ENCODE measurements at regions not wholly inside any gene's neighbourhood (a gene's known extent, or its start where the extent isn't known, plus 50 kb on each side); places are given as distances from the start of the nearest gene placed in this dataset.

- Mint-ChIP-seq H3K9me3 (ENCODE audit: insufficient read depth) (peaks cover 3% of the 10 kb centered on the region), H3K27me3 (no peaks in the 10 kb centered on the region), H3K4me1 (no peaks in the 10 kb centered on the region), H3K27ac (no peak overlapping the region), H3K4me3 (no peak overlapping the region)
- intact Hi-C loops (cut with micrococcal nuclease), result no loop called here
- ATAC-seq (ENCODE audit: low read depth) (no peak), DNase-seq (no peak)
- no peaks in the 10 kb centered on the region for H3K79me2 ChIP-seq (ENCODE audit: control insufficient read depth, insufficient read depth, low read length)
- no peaks in the 10 kb centered on the region for H3K4me1 ChIP-seq (ENCODE audit: control insufficient read depth in 2 of 2, insufficient read depth in 2 of 2, low read length in 2 of 2)
- 100% methylated on average over 2 of the region's 5 CpGs for WGBS (ENCODE audit: insufficient coverage)
- no peaks in the 10 kb centered on the region for H3K36me3 ChIP-seq (replicated peaks in 1 of 2; ENCODE audit: control extremely low read depth in 1 of 2, control insufficient read depth in 1 of 2, extremely low read depth in 1 of 2, insufficient read depth in 2 of 2, low read length in 1 of 2)
- ChIA-PET POLR2A (no interaction called here), CTCF (no interaction called here)
- H2AFZ ChIP-seq (ENCODE audit: insufficient read depth, low read depth, low read length, poor library complexity, severe bottlenecking), result no peak overlapping the region
- H3K9ac ChIP-seq (ENCODE audit: low read length), result no peak overlapping the region
- no peaks in the 10 kb centered on the region for H4K20me1 ChIP-seq (ENCODE audit: control insufficient read depth, insufficient read depth, low read length, poor library complexity, severe bottlenecking)
- H3K4me2 ChIP-seq (replicated peaks; ENCODE audit: low read depth, low read length, poor library complexity, severe bottlenecking), result no peak overlapping the region
- TF ChIP-seq, protein P1, sequence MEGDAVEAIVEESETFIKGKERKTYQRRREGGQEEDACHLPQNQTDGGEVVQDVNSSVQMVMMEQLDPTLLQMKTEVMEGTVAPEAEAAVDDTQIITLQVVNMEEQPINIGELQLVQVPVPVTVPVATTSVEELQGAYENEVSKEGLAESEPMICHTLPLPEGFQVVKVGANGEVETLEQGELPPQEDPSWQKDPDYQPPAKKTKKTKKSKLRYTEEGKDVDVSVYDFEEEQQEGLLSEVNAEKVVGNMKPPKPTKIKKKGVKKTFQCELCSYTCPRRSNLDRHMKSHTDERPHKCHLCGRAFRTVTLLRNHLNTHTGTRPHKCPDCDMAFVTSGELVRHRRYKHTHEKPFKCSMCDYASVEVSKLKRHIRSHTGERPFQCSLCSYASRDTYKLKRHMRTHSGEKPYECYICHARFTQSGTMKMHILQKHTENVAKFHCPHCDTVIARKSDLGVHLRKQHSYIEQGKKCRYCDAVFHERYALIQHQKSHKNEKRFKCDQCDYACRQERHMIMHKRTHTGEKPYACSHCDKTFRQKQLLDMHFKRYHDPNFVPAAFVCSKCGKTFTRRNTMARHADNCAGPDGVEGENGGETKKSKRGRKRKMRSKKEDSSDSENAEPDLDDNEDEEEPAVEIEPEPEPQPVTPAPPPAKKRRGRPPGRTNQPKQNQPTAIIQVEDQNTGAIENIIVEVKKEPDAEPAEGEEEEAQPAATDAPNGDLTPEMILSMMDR (IDR thresholded peaks at IDR 0.05), result no peak
- TF ChIP-seq EZH2 (IDR thresholded peaks at IDR 0.05; ENCODE audit: borderline replicate concordance, insufficient read depth, low read depth, low read length, poor library complexity, severe bottlenecking), result no peak
- no peaks in the 10 kb centered on the region for H3K27me3 ChIP-seq (replicated peaks in 1 of 4; ENCODE audit: control extremely low read depth in 1 of 4, control insufficient read depth in 3 of 4, insufficient read depth in 4 of 4, low read length in 3 of 4)
- H3K9me3 ChIP-seq (ENCODE audit: control extremely low read depth in 1 of 3, control insufficient read depth in 2 of 3, insufficient read depth in 1 of 3, low read length in 2 of 3), result peaks cover 0 to 8% (median 2%) of the 10 kb centered on the region in 3 donors
- H3K27ac ChIP-seq (ENCODE audit: low read length in 2 of 2), result no peak overlapping the region
- no peak overlapping the region for H3K4me3 ChIP-seq (ENCODE audit: control extremely low read depth in 1 of 5, extremely low read depth in 1 of 5, insufficient read depth in 1 of 5, low read depth in 2 of 5, low read length in 4 of 5)
Observed at GRCh38 chr6:131510094-131510493, 62.9 kb upstream of the ARG1 start.

- H3K27me3 Mint-ChIP-seq, result no peaks in the 10 kb centered on the region
- no peak for DNase-seq
Observed at GRCh38 chr6:131510591-131510990, 62.4 kb upstream of the ARG1 start.

More at GRCh38 chr6:131510591-131510990, 62.4 kb upstream of the ARG1 start:
- no peaks in the 10 kb centered on the region for H3K4me1 Mint-ChIP-seq
- H3K4me1 ChIP-seq (ENCODE audit: control insufficient read depth in 2 of 2, insufficient read depth in 2 of 2, low read length in 2 of 2), result no peaks in the 10 kb centered on the region
- H3K4me3 ChIP-seq (ENCODE audit: control extremely low read depth in 1 of 5, extremely low read depth in 1 of 5, insufficient read depth in 1 of 5, low read depth in 2 of 5, low read length in 4 of 5), result no peak overlapping the region
- H3K27me3 ChIP-seq (replicated peaks in 1 of 4; ENCODE audit: control extremely low read depth in 1 of 4, control insufficient read depth in 3 of 4, insufficient read depth in 4 of 4, low read length in 3 of 4), result no peaks in the 10 kb centered on the region
- intact Hi-C loops (cut with micrococcal nuclease), result no loop called here
- no peak overlapping the region for H3K9ac ChIP-seq (ENCODE audit: low read length)
- TF ChIP-seq EZH2 (IDR thresholded peaks at IDR 0.05; ENCODE audit: borderline replicate concordance, insufficient read depth, low read depth, low read length, poor library complexity, severe bottlenecking), result no peak
- TF ChIP-seq, protein P1 (IDR thresholded peaks at IDR 0.05), result no peak
- peaks cover 0 to 8% (median 3%) of the 10 kb centered on the region in 3 donors for H3K9me3 ChIP-seq (ENCODE audit: control extremely low read depth in 1 of 3, control insufficient read depth in 2 of 3, insufficient read depth in 1 of 3, low read length in 2 of 3)
- ATAC-seq (ENCODE audit: low read depth), result no peak
- no peak overlapping the region for H3K27ac ChIP-seq (ENCODE audit: low read length in 2 of 2)
- peaks cover 7% of the 10 kb centered on the region for H3K9me3 Mint-ChIP-seq (ENCODE audit: insufficient read depth)
- H3K36me3 ChIP-seq (replicated peaks in 1 of 2; ENCODE audit: control extremely low read depth in 1 of 2, control insufficient read depth in 1 of 2, extremely low read depth in 1 of 2, insufficient read depth in 2 of 2, low read length in 1 of 2), result no peaks in the 10 kb centered on the region
- ChIA-PET POLR2A (no interaction called here), CTCF (no interaction called here)
- H4K20me1 ChIP-seq (ENCODE audit: control insufficient read depth, insufficient read depth, low read length, poor library complexity, severe bottlenecking), result no peaks in the 10 kb centered on the region
- no peak overlapping the region for H3K27ac Mint-ChIP-seq
- no peak overlapping the region for H3K4me2 ChIP-seq (replicated peaks; ENCODE audit: low read depth, low read length, poor library complexity, severe bottlenecking)
- no peaks in the 10 kb centered on the region for H3K79me2 ChIP-seq (ENCODE audit: control insufficient read depth, insufficient read depth, low read length)
- no peak overlapping the region for H3K4me3 Mint-ChIP-seq
- H2AFZ ChIP-seq (ENCODE audit: insufficient read depth, low read depth, low read length, poor library complexity, severe bottlenecking), result no peak overlapping the region

Measured in B cell (primary cell).